ENCODE measurements at regions not wholly inside any gene's neighbourhood (a gene's known extent, or its start where the extent isn't known, plus 50 kb on each side); places are given as distances from the start of the nearest gene placed in this dataset.
A peak's percentile ranks its signal among the peaks of the same experiment; 100 is the strongest.

GRCh38 chr10:125442856-125443540 is 240.0 kb downstream of the TEX36 start:
- Histone ChIP-seq H2AFZ (ENCODE audit: insufficient read depth, low read length, poor library complexity) (no peak overlapping the region), H3K9me3 (ENCODE audit: insufficient read depth, low read depth, low read length) (peaks cover 3% of the 10 kb centered on the region), H3K4me2 (ENCODE audit: low read length) (no peak overlapping the region), H4K12ac (ENCODE audit: low read depth, low read length) (no peak overlapping the region), H2AK5ac (ENCODE audit: low read length) (no peak overlapping the region), H3K27ac (ENCODE audit: low read depth, low read length) (no peak overlapping the region), H3K9ac (ENCODE audit: low read length) (no peak overlapping the region), H3K79me1 (ENCODE audit: low read length) (no peaks in the 10 kb centered on the region), H3K4me3 (ENCODE audit: low read depth, low read length) (no peak overlapping the region), H3K36me3 (ENCODE audit: control insufficient read depth in 1 of 2, insufficient read depth in 2 of 2, low read length in 2 of 2) (no peaks in the 10 kb centered on the region), H2BK12ac (ENCODE audit: low read length) (no peak overlapping the region), H3K4me1 (ENCODE audit: control insufficient read depth in 1 of 2, insufficient read depth in 2 of 2, low read length in 2 of 2) (no peaks in the 10 kb centered on the region), H4K91ac (ENCODE audit: low read depth, low read length) (no peak overlapping the region), H4K8ac (ENCODE audit: low read depth, low read length) (no peak overlapping the region), H2BK5ac (ENCODE audit: low read depth, low read length, poor library complexity) (no peak overlapping the region), H3K23ac (ENCODE audit: low read length) (no peak overlapping the region), H3K27me3 (ENCODE audit: insufficient read depth, low read length) (no peaks in the 10 kb centered on the region), H3K4ac (ENCODE audit: low read depth, low read length) (no peak overlapping the region), H3K14ac (ENCODE audit: low read length) (no peak overlapping the region), H2BK120ac (ENCODE audit: insufficient read depth, low read length, poor library complexity) (no peak overlapping the region), H3K18ac (ENCODE audit: low read length) (no peak overlapping the region), H3K79me2 (ENCODE audit: control insufficient read depth, insufficient read depth, low read length, poor library complexity) (no peaks in the 10 kb centered on the region)
- WGBS (ENCODE audit: extremely low coverage, insufficient coverage, insufficient read length), result no CpG with 5 or more reads among the region's 13 CpGs
- DNase-seq, result no peak

- Histone ChIP-seq H4K8ac (ENCODE audit: low read depth, low read length) (no peak overlapping the region), H4K12ac (ENCODE audit: low read depth, low read length) (no peak overlapping the region), H3K79me2 (ENCODE audit: control insufficient read depth, insufficient read depth, low read length, poor library complexity) (no peaks in the 10 kb centered on the region), H3K9me3 (ENCODE audit: insufficient read depth, low read depth, low read length) (peaks cover 3% of the 10 kb centered on the region), H2BK120ac (ENCODE audit: insufficient read depth, low read length, poor library complexity) (no peak overlapping the region), H2BK12ac (ENCODE audit: low read length) (no peak overlapping the region), H3K4me1 (ENCODE audit: control insufficient read depth in 1 of 2, insufficient read depth in 2 of 2, low read length in 2 of 2) (no peaks in the 10 kb centered on the region), H3K27ac (ENCODE audit: low read depth, low read length) (no peak overlapping the region), H3K9ac (ENCODE audit: low read length) (no peak overlapping the region), H2BK5ac (ENCODE audit: low read depth, low read length, poor library complexity) (no peak overlapping the region), H3K23ac (ENCODE audit: low read length) (no peak overlapping the region), H3K18ac (ENCODE audit: low read length) (no peak overlapping the region), H2AFZ (ENCODE audit: insufficient read depth, low read length, poor library complexity) (no peak overlapping the region), H3K4me2 (ENCODE audit: low read length) (no peak overlapping the region), H3K27me3 (ENCODE audit: insufficient read depth, low read length) (no peaks in the 10 kb centered on the region), H3K14ac (ENCODE audit: low read length) (no peak overlapping the region), H3K79me1 (ENCODE audit: low read length) (no peaks in the 10 kb centered on the region), H3K4ac (ENCODE audit: low read depth, low read length) (no peak overlapping the region), H4K91ac (ENCODE audit: low read depth, low read length) (no peak overlapping the region), H2AK5ac (ENCODE audit: low read length) (no peak overlapping the region), H3K4me3 (ENCODE audit: low read depth, low read length) (no peak overlapping the region), H3K36me3 (ENCODE audit: control insufficient read depth in 1 of 2, insufficient read depth in 2 of 2, low read length in 2 of 2) (no peaks in the 10 kb centered on the region)
- WGBS (ENCODE audit: extremely low coverage, insufficient coverage, insufficient read length), result no CpG with 5 or more reads among the region's 4 CpGs
- DNase-seq, result no peak
Measured at GRCh38 chr10:125441151-125441550, 241.8 kb downstream of the TEX36 start.

- Histone ChIP-seq H3K9me3 (ENCODE audit: insufficient read depth, low read depth, low read length) (peaks cover 2% of the 10 kb centered on the region), H3K27ac (ENCODE audit: low read depth, low read length) (no peak overlapping the region), H3K23ac (ENCODE audit: low read length) (no peak overlapping the region), H3K4me2 (ENCODE audit: low read length) (no peak overlapping the region), H2BK12ac (ENCODE audit: low read length) (no peak overlapping the region), H3K4me3 (ENCODE audit: low read depth, low read length) (no peak overlapping the region), H3K14ac (ENCODE audit: low read length) (no peak overlapping the region), H2AFZ (ENCODE audit: insufficient read depth, low read length, poor library complexity) (no peak overlapping the region), H3K9ac (ENCODE audit: low read length) (no peak overlapping the region), H3K18ac (ENCODE audit: low read length) (no peak overlapping the region), H3K36me3 (ENCODE audit: control insufficient read depth in 1 of 2, insufficient read depth in 2 of 2, low read length in 2 of 2) (no peaks in the 10 kb centered on the region), H3K27me3 (ENCODE audit: insufficient read depth, low read length) (no peaks in the 10 kb centered on the region), H4K8ac (ENCODE audit: low read depth, low read length) (no peak overlapping the region), H2BK120ac (ENCODE audit: insufficient read depth, low read length, poor library complexity) (no peak overlapping the region), H3K79me1 (ENCODE audit: low read length) (no peaks in the 10 kb centered on the region), H3K79me2 (ENCODE audit: control insufficient read depth, insufficient read depth, low read length, poor library complexity) (no peaks in the 10 kb centered on the region), H2AK5ac (ENCODE audit: low read length) (no peak overlapping the region), H4K12ac (ENCODE audit: low read depth, low read length) (no peak overlapping the region), H3K4me1 (ENCODE audit: control insufficient read depth in 1 of 2, insufficient read depth in 2 of 2, low read length in 2 of 2) (no peaks in the 10 kb centered on the region), H2BK5ac (ENCODE audit: low read depth, low read length, poor library complexity) (no peak overlapping the region), H4K91ac (ENCODE audit: low read depth, low read length) (no peak overlapping the region), H3K4ac (ENCODE audit: low read depth, low read length) (no peak overlapping the region)
- WGBS (ENCODE audit: extremely low coverage, insufficient coverage, insufficient read length), result no CpG with 5 or more reads among the region's 4 CpGs
- no peak for DNase-seq
Measured at GRCh38 chr10:125431149-125431548, 251.8 kb downstream of the TEX36 start.

- Histone ChIP-seq H3K27ac (ENCODE audit: low read depth, low read length) (no peak overlapping the region), H4K12ac (ENCODE audit: low read depth, low read length) (no peak overlapping the region), H3K4ac (ENCODE audit: low read depth, low read length) (no peak overlapping the region), H3K9ac (ENCODE audit: low read length) (no peak overlapping the region), H2AFZ (ENCODE audit: insufficient read depth, low read length, poor library complexity) (no peak overlapping the region), H3K79me2 (ENCODE audit: control insufficient read depth, insufficient read depth, low read length, poor library complexity) (no peaks in the 10 kb centered on the region), H3K4me1 (ENCODE audit: control insufficient read depth in 1 of 2, insufficient read depth in 2 of 2, low read length in 2 of 2) (no peaks in the 10 kb centered on the region), H3K79me1 (ENCODE audit: low read length) (no peaks in the 10 kb centered on the region), H4K8ac (ENCODE audit: low read depth, low read length) (no peak overlapping the region), H3K36me3 (ENCODE audit: control insufficient read depth in 1 of 2, insufficient read depth in 2 of 2, low read length in 2 of 2) (no peaks in the 10 kb centered on the region), H3K27me3 (ENCODE audit: insufficient read depth, low read length) (no peaks in the 10 kb centered on the region), H3K23ac (ENCODE audit: low read length) (no peak overlapping the region), H2BK120ac (ENCODE audit: insufficient read depth, low read length, poor library complexity) (no peak overlapping the region), H2BK5ac (ENCODE audit: low read depth, low read length, poor library complexity) (no peak overlapping the region), H4K91ac (ENCODE audit: low read depth, low read length) (no peak overlapping the region), H3K4me2 (ENCODE audit: low read length) (no peak overlapping the region), H3K9me3 (ENCODE audit: insufficient read depth, low read depth, low read length) (peaks cover 4% of the 10 kb centered on the region), H3K18ac (ENCODE audit: low read length) (no peak overlapping the region), H3K4me3 (ENCODE audit: low read depth, low read length) (peak overlapping the region; percentile 23), H3K14ac (ENCODE audit: low read length) (no peak overlapping the region), H2BK12ac (ENCODE audit: low read length) (no peak overlapping the region), H2AK5ac (ENCODE audit: low read length) (no peak overlapping the region)
- DNase-seq, result no peak
- WGBS (ENCODE audit: extremely low coverage, insufficient coverage, insufficient read length), result no CpG with 5 or more reads among the region's 10 CpGs
Measured at GRCh38 chr10:125428054-125428453, 254.9 kb downstream of the TEX36 start.
